K562 (cell line): ENCODE measurements at regions not wholly inside any gene's neighbourhood (a gene's known extent, or its start where the extent isn't known, plus 50 kb on each side); places are given as distances from the start of the nearest gene placed in this dataset.
A peak's percentile ranks its signal among the peaks of the same experiment; 100 is the strongest.

Experiments used
- ATF7 ChIP-seq: fragments of 450-650 bp; IDR thresholded peaks from 2 replicates; pipeline ENCODE4 v1.7.1; 2014; ENCODE audit warnings: mild to moderate bottlenecking, moderate library complexity
- CREM ChIP-seq: IDR thresholded peaks from 2 replicates; pipeline ENCODE4 v1.6.1; 2014; ENCODE audit warnings: antibody characterized with exemption, low read depth
- DDX20 ChIP-seq: fragments of 450-650 bp; IDR thresholded peaks from 2 replicates; pipeline ENCODE4 v1.6.1; 2016; ENCODE audit warnings: missing genetic modification characterization, low read depth, mild to moderate bottlenecking, missing compliant biosample characterization, moderate library complexity
- GABPA ChIP-seq: fragments of 200-800 bp; sonication (Bioruptor generic); conservative IDR thresholded peaks from 2 replicates; pipeline ENCODE4 v1.6.1; 2016; ENCODE audit warnings: low read depth, missing genetic modification characterization, missing compliant biosample characterization
- HEY1 ChIP-seq: fragments of 250-450 bp; sonication (Bioruptor Pico); IDR thresholded peaks from 2 replicates; pipeline ENCODE4 v1.5.0; 2020; ENCODE audit warnings: mild to moderate bottlenecking, moderate library complexity, borderline replicate concordance
- JUNB ChIP-seq: fragments of 450-650 bp; formaldehyde crosslinking; conservative IDR thresholded peaks from 2 replicates; pipeline ENCODE4 v1.4.0; 2020; ENCODE audit warnings: mild to moderate bottlenecking
- MCM3 ChIP-seq: fragments of 450-650 bp; IDR thresholded peaks from 2 replicates; pipeline ENCODE4 v1.6.1; 2016
- PYGO2 ChIP-seq: fragments of 450-650 bp; IDR thresholded peaks from 2 replicates; pipeline ENCODE4 v1.6.1; 2016; ENCODE audit warnings: mild to moderate bottlenecking, missing genetic modification characterization, moderate library complexity, missing compliant biosample characterization
- SMC3 ChIP-seq: conservative IDR thresholded peaks from 2 replicates; pipeline ENCODE4 v1.6.1; 2011; ENCODE audit warnings: low read depth, low read length, improper control_type of control experiment; ENCODE audit not compliant: insufficient read depth
- ZNF668 ChIP-seq: fragments of 250-450 bp; sonication (Bioruptor Pico); IDR thresholded peaks from 2 replicates; pipeline ENCODE4 v1.8.0; 2022; ENCODE audit warnings: mild to moderate bottlenecking, inconsistent platforms
- TF ChIP-seq, protein P1 (sequence below): fragments of 200-600 bp; sonication (generic); IDR thresholded peaks from one replicate; pipeline ENCODE4 v1.6.1; 2012; ENCODE audit warnings: mild to moderate bottlenecking, low read depth, low read length, inconsistent platforms
- TF ChIP-seq, protein P2 (sequence below): fragments of 200-800 bp; sonication (Bioruptor generic); IDR thresholded peaks from 2 replicates; pipeline ENCODE4 v1.6.1; 2017; ENCODE audit warnings: missing genetic modification characterization, missing compliant biosample characterization
- TF ChIP-seq, protein P3 (sequence below): sonication (generic); IDR thresholded peaks from 2 replicates; pipeline ENCODE4 v1.6.1; 2016
- TF ChIP-seq, protein P4 (sequence below): fragments of 250-450 bp; sonication (Bioruptor Pico); IDR thresholded peaks from 2 replicates; pipeline ENCODE4 v1.8.0; 2022; ENCODE audit warnings: inconsistent platforms, mild to moderate bottlenecking, moderate library complexity, borderline replicate concordance

DNA sequence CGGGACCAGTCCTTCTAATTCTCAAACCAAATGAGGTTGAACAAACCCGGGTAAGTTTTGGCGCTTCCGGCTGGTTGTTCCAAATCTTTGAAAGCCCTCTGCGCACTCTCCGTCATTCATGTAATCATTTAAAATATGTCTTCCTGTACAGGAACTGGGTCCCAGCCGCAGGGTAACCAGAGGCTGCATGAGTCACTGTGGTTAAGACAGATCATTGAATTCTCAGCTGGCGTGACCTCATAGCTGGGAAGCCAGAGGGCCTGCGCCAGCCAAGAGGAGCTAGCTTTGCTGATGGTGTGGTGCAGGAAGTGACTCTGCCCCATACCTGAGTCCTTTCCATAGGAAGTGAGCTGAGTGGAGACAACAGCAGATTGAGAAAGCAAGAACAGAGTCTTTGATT lies 135.2 kb downstream of the TSHZ3 start (continued):
- TF ChIP-seq, protein P1, sequence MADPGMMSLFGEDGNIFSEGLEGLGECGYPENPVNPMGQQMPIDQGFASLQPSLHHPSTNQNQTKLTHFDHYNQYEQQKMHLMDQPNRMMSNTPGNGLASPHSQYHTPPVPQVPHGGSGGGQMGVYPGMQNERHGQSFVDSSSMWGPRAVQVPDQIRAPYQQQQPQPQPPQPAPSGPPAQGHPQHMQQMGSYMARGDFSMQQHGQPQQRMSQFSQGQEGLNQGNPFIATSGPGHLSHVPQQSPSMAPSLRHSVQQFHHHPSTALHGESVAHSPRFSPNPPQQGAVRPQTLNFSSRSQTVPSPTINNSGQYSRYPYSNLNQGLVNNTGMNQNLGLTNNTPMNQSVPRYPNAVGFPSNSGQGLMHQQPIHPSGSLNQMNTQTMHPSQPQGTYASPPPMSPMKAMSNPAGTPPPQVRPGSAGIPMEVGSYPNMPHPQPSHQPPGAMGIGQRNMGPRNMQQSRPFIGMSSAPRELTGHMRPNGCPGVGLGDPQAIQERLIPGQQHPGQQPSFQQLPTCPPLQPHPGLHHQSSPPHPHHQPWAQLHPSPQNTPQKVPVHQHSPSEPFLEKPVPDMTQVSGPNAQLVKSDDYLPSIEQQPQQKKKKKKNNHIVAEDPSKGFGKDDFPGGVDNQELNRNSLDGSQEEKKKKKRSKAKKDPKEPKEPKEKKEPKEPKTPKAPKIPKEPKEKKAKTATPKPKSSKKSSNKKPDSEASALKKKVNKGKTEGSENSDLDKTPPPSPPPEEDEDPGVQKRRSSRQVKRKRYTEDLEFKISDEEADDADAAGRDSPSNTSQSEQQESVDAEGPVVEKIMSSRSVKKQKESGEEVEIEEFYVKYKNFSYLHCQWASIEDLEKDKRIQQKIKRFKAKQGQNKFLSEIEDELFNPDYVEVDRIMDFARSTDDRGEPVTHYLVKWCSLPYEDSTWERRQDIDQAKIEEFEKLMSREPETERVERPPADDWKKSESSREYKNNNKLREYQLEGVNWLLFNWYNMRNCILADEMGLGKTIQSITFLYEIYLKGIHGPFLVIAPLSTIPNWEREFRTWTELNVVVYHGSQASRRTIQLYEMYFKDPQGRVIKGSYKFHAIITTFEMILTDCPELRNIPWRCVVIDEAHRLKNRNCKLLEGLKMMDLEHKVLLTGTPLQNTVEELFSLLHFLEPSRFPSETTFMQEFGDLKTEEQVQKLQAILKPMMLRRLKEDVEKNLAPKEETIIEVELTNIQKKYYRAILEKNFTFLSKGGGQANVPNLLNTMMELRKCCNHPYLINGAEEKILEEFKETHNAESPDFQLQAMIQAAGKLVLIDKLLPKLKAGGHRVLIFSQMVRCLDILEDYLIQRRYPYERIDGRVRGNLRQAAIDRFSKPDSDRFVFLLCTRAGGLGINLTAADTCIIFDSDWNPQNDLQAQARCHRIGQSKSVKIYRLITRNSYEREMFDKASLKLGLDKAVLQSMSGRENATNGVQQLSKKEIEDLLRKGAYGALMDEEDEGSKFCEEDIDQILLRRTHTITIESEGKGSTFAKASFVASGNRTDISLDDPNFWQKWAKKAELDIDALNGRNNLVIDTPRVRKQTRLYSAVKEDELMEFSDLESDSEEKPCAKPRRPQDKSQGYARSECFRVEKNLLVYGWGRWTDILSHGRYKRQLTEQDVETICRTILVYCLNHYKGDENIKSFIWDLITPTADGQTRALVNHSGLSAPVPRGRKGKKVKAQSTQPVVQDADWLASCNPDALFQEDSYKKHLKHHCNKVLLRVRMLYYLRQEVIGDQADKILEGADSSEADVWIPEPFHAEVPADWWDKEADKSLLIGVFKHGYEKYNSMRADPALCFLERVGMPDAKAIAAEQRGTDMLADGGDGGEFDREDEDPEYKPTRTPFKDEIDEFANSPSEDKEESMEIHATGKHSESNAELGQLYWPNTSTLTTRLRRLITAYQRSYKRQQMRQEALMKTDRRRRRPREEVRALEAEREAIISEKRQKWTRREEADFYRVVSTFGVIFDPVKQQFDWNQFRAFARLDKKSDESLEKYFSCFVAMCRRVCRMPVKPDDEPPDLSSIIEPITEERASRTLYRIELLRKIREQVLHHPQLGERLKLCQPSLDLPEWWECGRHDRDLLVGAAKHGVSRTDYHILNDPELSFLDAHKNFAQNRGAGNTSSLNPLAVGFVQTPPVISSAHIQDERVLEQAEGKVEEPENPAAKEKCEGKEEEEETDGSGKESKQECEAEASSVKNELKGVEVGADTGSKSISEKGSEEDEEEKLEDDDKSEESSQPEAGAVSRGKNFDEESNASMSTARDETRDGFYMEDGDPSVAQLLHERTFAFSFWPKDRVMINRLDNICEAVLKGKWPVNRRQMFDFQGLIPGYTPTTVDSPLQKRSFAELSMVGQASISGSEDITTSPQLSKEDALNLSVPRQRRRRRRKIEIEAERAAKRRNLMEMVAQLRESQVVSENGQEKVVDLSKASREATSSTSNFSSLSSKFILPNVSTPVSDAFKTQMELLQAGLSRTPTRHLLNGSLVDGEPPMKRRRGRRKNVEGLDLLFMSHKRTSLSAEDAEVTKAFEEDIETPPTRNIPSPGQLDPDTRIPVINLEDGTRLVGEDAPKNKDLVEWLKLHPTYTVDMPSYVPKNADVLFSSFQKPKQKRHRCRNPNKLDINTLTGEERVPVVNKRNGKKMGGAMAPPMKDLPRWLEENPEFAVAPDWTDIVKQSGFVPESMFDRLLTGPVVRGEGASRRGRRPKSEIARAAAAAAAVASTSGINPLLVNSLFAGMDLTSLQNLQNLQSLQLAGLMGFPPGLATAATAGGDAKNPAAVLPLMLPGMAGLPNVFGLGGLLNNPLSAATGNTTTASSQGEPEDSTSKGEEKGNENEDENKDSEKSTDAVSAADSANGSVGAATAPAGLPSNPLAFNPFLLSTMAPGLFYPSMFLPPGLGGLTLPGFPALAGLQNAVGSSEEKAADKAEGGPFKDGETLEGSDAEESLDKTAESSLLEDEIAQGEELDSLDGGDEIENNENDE: no peak
- TF ChIP-seq HEY1 (CRISPR knock-in tag) (no peak), ATF7 (peak; percentile 81), ZNF668 (CRISPR knock-in tag) (no peak), CREM (peak; percentile 68), PYGO2 (tag) (no peak), SMC3 (no peak), MCM3 (no peak), DDX20 (tag) (no peak), GABPA (tag) (peak; percentile 71), JUNB (peak; percentile 60; the same call in 1 of the 2 replicates)
- TF ChIP-seq, protein P2, sequence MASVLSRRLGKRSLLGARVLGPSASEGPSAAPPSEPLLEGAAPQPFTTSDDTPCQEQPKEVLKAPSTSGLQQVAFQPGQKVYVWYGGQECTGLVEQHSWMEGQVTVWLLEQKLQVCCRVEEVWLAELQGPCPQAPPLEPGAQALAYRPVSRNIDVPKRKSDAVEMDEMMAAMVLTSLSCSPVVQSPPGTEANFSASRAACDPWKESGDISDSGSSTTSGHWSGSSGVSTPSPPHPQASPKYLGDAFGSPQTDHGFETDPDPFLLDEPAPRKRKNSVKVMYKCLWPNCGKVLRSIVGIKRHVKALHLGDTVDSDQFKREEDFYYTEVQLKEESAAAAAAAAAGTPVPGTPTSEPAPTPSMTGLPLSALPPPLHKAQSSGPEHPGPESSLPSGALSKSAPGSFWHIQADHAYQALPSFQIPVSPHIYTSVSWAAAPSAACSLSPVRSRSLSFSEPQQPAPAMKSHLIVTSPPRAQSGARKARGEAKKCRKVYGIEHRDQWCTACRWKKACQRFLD (CRISPR knock-in tag): 0 out of 2 replicates have a peak, but pooled peaks have one; percentile 47
- TF ChIP-seq, protein P3, sequence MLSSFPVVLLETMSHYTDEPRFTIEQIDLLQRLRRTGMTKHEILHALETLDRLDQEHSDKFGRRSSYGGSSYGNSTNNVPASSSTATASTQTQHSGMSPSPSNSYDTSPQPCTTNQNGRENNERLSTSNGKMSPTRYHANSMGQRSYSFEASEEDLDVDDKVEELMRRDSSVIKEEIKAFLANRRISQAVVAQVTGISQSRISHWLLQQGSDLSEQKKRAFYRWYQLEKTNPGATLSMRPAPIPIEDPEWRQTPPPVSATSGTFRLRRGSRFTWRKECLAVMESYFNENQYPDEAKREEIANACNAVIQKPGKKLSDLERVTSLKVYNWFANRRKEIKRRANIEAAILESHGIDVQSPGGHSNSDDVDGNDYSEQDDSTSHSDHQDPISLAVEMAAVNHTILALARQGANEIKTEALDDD: peak; percentile 52; the same call in 1 of the 2 replicates
- TF ChIP-seq, protein P4, sequence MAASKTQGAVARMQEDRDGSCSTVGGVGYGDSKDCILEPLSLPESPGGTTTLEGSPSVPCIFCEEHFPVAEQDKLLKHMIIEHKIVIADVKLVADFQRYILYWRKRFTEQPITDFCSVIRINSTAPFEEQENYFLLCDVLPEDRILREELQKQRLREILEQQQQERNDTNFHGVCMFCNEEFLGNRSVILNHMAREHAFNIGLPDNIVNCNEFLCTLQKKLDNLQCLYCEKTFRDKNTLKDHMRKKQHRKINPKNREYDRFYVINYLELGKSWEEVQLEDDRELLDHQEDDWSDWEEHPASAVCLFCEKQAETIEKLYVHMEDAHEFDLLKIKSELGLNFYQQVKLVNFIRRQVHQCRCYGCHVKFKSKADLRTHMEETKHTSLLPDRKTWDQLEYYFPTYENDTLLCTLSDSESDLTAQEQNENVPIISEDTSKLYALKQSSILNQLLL (CRISPR knock-in tag): no peak
